Esophagus (tissue), 2 donors: ENCODE measurements at regions not wholly inside any gene's neighbourhood (a gene's known extent, or its start where the extent isn't known, plus 50 kb on each side); places are given as distances from the start of the nearest gene placed in this dataset.

ENCODE experiments used
- H3K27ac ChIP-seq, 2 donors: one replicate each; pipeline ENCODE4 v1.5.1; 2013; ENCODE audit warnings: low read depth in 2 of 2, mild to moderate bottlenecking in 2 of 2, inconsistent platforms in 1 of 2, low read length in 1 of 2, moderate library complexity in 1 of 2
- H3K27me3 ChIP-seq, 2 donors: one replicate each; pipeline ENCODE4 v1.6.1; 2013; ENCODE audit warnings: low read length in 2 of 2, control low read depth in 1 of 2, mild to moderate bottlenecking in 1 of 2; ENCODE audit not compliant: insufficient read depth in 2 of 2, control insufficient read depth in 1 of 2
- H3K36me3 ChIP-seq, 2 donors: one replicate each; pipeline ENCODE4 v1.6.1; 2013; ENCODE audit warnings: low read length in 1 of 2; ENCODE audit not compliant: control insufficient read depth in 2 of 2, insufficient read depth in 2 of 2
- H3K4me1 ChIP-seq, 2 donors: one replicate each; pipeline ENCODE4 v1.6.1; 2013; ENCODE audit warnings: low read length in 1 of 2; ENCODE audit not compliant: control insufficient read depth in 2 of 2, insufficient read depth in 2 of 2
- H3K4me3 ChIP-seq, 2 donors: one replicate each; pipeline ENCODE4 v1.5.1; 2013; ENCODE audit warnings: low read length in 2 of 2, mild to moderate bottlenecking in 2 of 2, low read depth in 1 of 2, moderate library complexity in 1 of 2
- H3K9me3 ChIP-seq, 2 donors: one replicate each; pipeline ENCODE4 v1.6.1; 2013; ENCODE audit warnings: mild to moderate bottlenecking in 2 of 2, low read depth in 1 of 2, low read length in 1 of 2, moderate library complexity in 1 of 2; ENCODE audit not compliant: control insufficient read depth in 2 of 2, insufficient read depth in 1 of 2
- WGBS, 2 donors: extraction: QIAGEN DNeasy Blood & Tissue Kit; methylation state at CpG; one replicate each; pipeline ENCODE4 v1.1.7; 2013; 5-methylcytosine and 5-hydroxymethylcytosine counted together
- donor health status: healthy with polysubstance abuse.
- donor health status: Bipolar disorder and iron deficiency.

DNA sequence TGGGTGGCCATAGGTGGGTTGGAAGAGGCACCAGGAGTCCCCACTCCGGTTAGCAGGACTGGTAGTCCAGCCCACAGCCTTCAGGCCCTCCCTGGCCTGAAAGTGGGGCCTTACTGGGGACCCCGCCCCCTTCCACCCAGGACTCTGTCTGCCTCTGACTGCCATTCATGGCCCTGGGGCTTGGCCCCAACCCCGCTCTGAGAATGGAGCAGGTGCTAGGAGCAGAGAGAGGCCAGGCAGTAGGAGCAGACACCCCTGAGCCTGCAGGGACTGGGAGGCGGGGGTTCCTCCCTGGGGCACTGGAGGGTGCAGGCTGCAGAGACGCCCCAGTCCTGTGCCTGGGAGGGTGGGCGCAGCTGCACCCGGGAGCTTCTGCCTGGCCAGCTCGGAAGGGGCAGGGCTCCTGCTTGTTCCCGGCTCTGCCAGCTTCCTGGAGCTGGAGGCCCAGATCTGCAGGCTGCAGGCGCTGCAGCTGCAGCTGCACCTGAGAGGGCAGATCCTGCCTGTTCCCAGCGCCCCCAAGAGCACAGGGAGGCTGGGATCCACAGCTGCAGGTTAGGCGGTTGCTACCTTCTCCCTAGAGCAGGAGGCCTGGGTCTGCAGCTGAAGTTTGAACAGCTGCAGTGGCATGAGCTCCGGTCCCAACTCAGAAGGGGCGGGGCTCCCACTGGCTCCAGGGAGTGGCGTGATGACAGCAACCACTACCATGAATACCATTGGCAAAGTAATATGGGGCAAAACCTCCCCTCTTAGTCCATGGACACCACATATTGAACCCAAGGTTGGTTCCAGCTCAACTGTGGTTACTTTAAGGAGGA, 194.7 kb downstream of the SQOR start:
- H3K4me1 ChIP-seq = peaks cover 0 to 4% of the 10 kb centered on the region in 2 donors
- 61 to 71% methylated on average over 15 of the region's 15 CpGs for WGBS, 2 donors

DNA sequence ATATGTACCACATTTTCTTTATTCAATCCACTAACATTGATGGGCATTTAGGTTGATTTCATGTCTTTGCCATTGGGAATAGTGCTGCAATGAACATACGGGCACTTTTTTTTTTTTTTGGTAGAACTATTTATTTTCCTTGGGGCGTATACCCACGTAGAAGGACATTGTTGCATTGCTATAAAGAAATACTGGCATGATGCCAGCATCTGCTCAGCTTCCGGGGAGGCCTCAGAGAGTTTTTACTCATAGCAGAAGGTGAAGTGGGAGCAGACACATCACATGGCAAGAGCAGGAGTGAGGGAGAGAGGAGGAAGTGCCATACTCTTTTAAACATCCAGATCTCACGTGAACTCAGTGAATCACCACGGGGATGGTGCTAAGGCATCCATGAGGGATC, 197.0 kb downstream of the SQOR start:
- Histone ChIP-seq H3K27me3 (no peaks in the 10 kb centered on the region), H3K4me1 (peaks cover 0 to 4% of the 10 kb centered on the region in 2 donors), H3K4me3 (no peak overlapping the region), H3K9me3 (no peaks in the 10 kb centered on the region), H3K27ac (no peak overlapping the region), H3K36me3 (no peaks in the 10 kb centered on the region)
- 52 to 62% methylated on average over 6 of the region's 6 CpGs for WGBS, 2 donors

More for the DNA sequence above, 194.7 kb downstream of the SQOR start:
- no peaks in the 10 kb centered on the region for H3K9me3 ChIP-seq
- no peaks in the 10 kb centered on the region for H3K36me3 ChIP-seq
- no peaks in the 10 kb centered on the region for H3K27me3 ChIP-seq
- no peak overlapping the region for H3K27ac ChIP-seq
- H3K4me3 ChIP-seq = no peak overlapping the region

DNA sequence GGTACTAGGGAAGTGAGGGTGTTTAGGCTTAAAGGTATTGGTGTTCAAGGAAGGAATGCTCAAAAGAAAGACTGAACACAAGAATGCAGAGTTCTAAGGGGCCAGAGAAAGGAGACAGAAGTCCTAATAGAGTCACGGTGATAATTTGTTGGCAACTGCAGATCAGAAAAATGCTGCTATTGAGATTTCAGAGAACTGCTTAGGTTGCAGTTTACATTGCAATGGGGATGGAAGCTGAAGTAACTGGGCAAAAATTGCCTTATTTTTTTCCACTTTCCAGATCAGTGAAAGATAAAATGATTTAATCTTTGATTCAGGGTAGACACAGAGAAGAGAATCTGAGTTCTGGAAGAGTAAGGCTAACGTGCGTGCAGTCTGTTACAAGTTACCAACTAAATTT, 199.8 kb downstream of the SQOR start:
- no peaks in the 10 kb centered on the region for H3K36me3 ChIP-seq
- WGBS, 2 donors = 94% methylated on average over 3 of the region's 3 CpGs
- H3K27me3 ChIP-seq = no peaks in the 10 kb centered on the region
- peaks cover 0 to 2% of the 10 kb centered on the region in 2 donors for H3K4me1 ChIP-seq
- no peak overlapping the region for H3K4me3 ChIP-seq
- no peak overlapping the region for H3K27ac ChIP-seq
- H3K9me3 ChIP-seq = no peaks in the 10 kb centered on the region

DNA sequence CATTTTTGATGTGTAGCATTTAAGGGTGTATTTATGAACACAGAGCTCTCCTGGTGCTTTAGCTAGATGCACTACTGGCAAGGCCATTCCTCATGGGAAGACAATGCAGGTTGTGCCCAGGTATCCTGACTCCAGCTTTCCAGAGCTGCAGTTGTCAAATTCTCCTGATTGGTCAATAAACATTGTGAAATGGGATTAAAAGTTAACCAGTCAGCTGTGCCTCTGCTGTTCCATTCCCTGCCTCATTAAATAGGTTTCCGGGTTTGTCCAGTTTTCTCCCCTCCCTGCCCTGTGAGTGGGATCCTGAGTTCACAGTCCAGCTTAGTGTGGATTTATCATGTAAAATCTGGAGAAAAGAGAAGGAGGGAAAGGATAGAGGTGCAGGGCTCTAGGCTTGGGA, 207.3 kb downstream of the SQOR start:
- H3K4me3 ChIP-seq = no peak overlapping the region
- 39 to 65% methylated on average over 1 of the region's 1 CpG for WGBS, 2 donors
- H3K4me1 ChIP-seq = no peaks in the 10 kb centered on the region
- no peaks in the 10 kb centered on the region for H3K36me3 ChIP-seq
- H3K9me3 ChIP-seq = no peaks in the 10 kb centered on the region
- no peak overlapping the region for H3K27ac ChIP-seq
- no peaks in the 10 kb centered on the region for H3K27me3 ChIP-seq

DNA sequence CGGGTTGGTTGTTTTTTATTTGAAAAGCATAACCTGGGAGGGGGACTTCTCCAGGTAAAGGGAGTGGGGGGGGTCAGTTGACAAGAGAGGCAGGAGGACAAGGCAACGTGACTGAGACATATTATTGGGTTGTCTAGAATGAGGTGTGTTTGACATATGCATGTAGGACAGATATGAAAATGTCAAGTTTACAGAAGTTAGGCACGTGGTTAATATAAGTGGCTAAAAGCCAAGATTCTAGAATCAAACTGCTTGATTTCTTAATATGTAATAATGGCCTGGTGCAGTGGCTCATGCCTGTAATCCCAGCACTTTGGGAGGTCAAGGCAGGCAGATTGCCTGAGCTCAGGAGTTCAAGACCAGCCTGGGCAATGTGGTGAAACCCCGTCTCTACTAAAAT, 212.8 kb downstream of the SQOR start:
- Histone ChIP-seq H3K9me3 (peaks cover 0 to 2% of the 10 kb centered on the region in 2 donors), H3K27me3 (no peaks in the 10 kb centered on the region), H3K27ac (no peak overlapping the region), H3K4me3 (no peak overlapping the region), H3K36me3 (no peaks in the 10 kb centered on the region), H3K4me1 (no peaks in the 10 kb centered on the region)
- 58 to 76% methylated on average over 4 of the region's 4 CpGs for WGBS, 2 donors

DNA sequence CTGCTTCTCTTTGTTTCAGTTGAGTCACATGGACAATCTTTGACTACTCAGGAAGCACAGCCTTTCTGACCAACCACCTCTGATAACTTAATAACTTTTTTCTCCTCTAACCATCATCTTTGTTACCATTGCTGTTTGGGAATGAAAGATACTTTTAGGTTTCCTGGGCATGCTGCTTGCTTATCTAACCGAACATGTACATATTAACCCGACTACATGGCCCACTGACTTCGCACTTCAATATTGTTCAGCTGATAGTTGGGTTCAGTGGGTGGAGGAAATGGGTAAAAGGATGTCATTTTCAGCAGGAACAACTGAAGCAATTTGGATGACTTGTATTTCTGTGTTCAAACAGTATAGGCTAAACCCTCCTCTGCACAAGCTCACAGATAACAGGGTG, 214.3 kb downstream of the SQOR start:
- H3K27me3 ChIP-seq = no peaks in the 10 kb centered on the region
- no peaks in the 10 kb centered on the region for H3K4me1 ChIP-seq
- 85 to 93% methylated on average over 3 of the region's 3 CpGs for WGBS, 2 donors
- no peak overlapping the region for H3K4me3 ChIP-seq
- peaks cover 0 to 2% of the 10 kb centered on the region in 2 donors for H3K9me3 ChIP-seq
- no peak overlapping the region for H3K27ac ChIP-seq
- H3K36me3 ChIP-seq = no peaks in the 10 kb centered on the region

DNA sequence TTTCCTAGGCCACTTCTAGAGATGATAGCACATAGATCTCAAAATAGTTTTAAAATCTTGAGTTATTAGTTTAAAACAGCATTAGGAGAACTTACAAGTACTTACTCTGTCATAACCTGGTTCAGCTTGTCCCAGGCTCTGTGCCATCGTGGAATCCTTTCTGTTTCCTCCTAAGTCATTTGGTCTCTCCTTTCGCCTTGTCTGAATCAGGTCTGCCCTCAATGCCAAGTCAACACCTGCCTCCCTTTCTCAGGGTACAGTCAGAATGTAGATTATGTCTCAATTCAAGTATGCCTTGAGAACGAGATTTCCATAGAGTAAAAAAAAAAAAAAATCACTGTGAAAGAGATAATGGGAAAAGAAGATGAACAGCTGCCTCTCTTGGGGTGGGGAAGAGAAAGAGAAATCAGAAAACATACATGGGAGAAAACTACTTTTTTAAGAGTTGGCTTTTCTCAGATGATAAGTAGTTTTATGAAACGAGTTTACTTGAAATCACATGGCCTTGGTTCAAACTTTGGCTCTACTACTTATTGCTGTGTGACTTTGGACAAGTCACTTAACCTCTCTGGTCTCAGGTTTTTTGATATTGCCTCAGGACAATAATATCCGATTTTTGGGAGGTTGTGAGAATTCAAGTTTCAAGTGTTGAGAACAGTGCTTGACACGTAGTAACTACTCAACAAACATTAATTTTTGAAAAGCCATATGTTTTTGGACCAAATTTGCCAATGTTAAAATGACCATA, 219.8 kb downstream of the SQOR start:
- 50 to 58% methylated on average over 6 of the region's 6 CpGs for WGBS, 2 donors
- no peak overlapping the region for H3K27ac ChIP-seq
- H3K4me3 ChIP-seq = no peak overlapping the region
- no peaks in the 10 kb centered on the region for H3K27me3 ChIP-seq
- no peaks in the 10 kb centered on the region for H3K36me3 ChIP-seq
- peaks cover 0 to 3% of the 10 kb centered on the region in 2 donors for H3K4me1 ChIP-seq
- H3K9me3 ChIP-seq = peaks cover 0 to 2% of the 10 kb centered on the region in 2 donors

DNA sequence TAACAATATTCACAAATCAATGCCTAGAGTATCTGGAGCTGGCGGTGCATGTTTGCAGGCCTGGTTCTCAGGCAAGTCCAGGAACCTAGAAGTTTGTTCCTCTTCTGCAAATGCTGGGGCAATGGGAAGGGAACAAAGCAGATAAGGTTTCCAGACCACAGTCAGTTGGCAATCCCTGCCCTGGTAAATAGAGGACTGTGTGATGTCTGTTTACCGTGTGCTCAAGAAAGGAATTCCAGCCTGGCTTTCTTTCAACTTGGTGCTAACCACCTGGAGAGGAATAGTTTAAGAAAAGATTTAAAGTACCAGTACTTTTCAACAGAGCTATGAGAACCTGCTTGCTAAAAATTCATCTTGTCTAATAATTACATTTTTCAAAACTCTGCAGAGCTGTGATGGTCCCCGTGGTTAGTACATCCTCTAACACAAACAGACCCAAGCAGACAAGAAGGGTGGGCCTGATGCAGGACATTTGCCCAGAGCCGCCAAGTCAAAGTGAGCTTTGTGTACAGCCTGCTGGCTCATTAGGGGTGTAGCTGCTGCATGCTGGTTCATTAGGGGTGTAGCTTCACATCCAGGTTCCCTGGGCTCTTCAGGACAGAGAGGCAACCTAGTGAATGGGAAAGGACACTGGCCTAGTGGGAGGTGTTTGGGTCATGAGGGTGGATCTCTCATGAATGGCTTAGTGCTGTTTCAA, 220.5 kb downstream of the SQOR start:
- 32 to 35% methylated on average over 4 of the region's 4 CpGs for WGBS, 2 donors
- H3K4me3 ChIP-seq = no peak overlapping the region
- no peaks in the 10 kb centered on the region for H3K36me3 ChIP-seq
- no peaks in the 10 kb centered on the region for H3K27me3 ChIP-seq
- H3K9me3 ChIP-seq = peaks cover 0 to 2% of the 10 kb centered on the region in 2 donors
- H3K27ac ChIP-seq = no peak overlapping the region
- H3K4me1 ChIP-seq = peaks cover 0 to 3% of the 10 kb centered on the region in 2 donors

DNA sequence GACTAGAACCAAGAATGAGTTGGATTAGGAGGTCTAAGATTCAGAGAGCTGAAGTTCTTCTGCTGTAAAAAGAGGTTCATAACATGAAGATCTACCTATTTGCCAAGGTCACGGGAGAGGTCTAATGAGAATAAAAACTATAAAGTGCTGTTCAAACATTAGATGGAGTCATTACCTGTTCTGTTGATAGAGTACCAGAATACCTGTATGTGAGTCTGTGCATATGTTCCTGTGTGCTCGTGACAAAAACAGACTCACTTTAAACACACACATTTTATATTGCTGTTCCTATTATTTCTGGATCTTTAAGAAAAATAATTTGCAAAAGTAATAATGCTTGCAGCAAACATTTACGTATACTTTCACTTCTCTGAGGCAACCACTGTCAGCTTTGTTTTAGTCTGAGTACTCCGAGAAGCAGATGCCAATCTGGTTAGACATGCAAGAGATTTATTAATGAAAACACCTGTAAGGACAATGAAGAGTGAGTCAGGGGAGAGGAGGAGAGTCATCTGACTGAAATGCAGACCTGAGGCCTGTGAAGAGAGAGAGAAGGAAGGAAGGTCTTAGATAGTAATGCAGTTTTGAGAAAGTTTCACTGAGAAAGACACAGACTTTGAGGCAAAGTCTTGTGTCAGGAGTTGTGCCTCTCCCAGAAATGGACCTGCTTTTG, 221.2 kb downstream of the SQOR start:
- no peaks in the 10 kb centered on the region for H3K27me3 ChIP-seq
- peaks cover 0 to 3% of the 10 kb centered on the region in 2 donors for H3K4me1 ChIP-seq
- H3K4me3 ChIP-seq = no peak overlapping the region
- 54 to 55% methylated on average over 4 of the region's 4 CpGs for WGBS, 2 donors
- no peaks in the 10 kb centered on the region for H3K9me3 ChIP-seq
- no peak overlapping the region for H3K27ac ChIP-seq
- H3K36me3 ChIP-seq = no peaks in the 10 kb centered on the region
